Colonic mucosa (tissue), 4 donors: ENCODE measurements at regions not wholly inside any gene's neighbourhood (a gene's known extent, or its start where the extent isn't known, plus 50 kb on each side); places are given as distances from the start of the nearest gene placed in this dataset.

Experiments
- DNase-seq: peaks from one replicate; pipeline ENCODE4 v3.0.0-alpha.2; 2020
- H3K27ac ChIP-seq: fragments of 200-600 bp; one replicate; pipeline ENCODE4 v1.8.0; 2021
- H3K27me3 ChIP-seq: fragments of 200-600 bp; one replicate; pipeline ENCODE4 v1.8.0; 2021
- H3K36me3 ChIP-seq: fragments of 200-600 bp; one replicate; pipeline ENCODE4 v1.8.0; 2021
- H3K4me1 ChIP-seq: fragments of 200-600 bp; one replicate; pipeline ENCODE4 v1.8.0; 2021; ENCODE audit warnings: mild to moderate bottlenecking
- H3K4me3 ChIP-seq: fragments of 200-600 bp; one replicate; pipeline ENCODE4 v1.8.0; 2021
- H3K9ac ChIP-seq, 2 donors: one replicate each; pipeline ENCODE4 v1.7.0; 2013; ENCODE audit warnings: control low read depth in 2 of 2, low read depth in 2 of 2, low read length in 2 of 2
- H3K9me3 ChIP-seq: fragments of 200-600 bp; one replicate; pipeline ENCODE4 v1.8.0; 2021
- intact Hi-C: fragments of 100-400 bp; cut with DNase I; formaldehyde crosslinking; loops from one replicate; pipeline ENCODE4 v1.14.1; 2022
- TF ChIP-seq, protein P1 (sequence below): fragments of 200-600 bp; IDR thresholded peaks from one replicate; pipeline ENCODE4 v1.8.0; 2022; ENCODE audit warnings: antibody characterized with exemption, mild to moderate bottlenecking
- donor health status: healthy.
- donor health status: DM: no; HTN: no; CAD: no.
- donor health status: DM: no; HTN: no; CAD: no.

DNA sequence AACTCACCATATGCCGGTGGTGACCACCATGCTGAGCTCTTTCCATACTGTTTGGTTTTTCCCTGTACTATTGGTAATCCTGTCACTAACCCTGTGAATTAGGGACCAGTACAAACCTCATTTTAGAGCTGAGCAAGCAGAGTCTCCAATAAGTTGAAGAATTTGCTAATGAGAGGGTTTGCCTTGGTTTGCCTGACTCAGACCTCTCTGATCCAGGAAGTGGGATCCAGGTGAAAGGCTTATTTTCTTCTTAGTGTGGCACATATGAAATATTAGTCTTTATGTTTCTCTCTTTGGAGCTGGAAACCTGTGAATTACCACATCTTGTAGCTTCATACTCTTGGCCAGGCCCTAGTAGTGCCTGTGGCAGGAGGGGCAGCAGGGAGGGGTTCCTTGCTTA is 114.1 kb upstream of the IGFBP3 start:
- Histone ChIP-seq H3K4me3 (no peak overlapping the region), H3K9me3 (no peaks in the 10 kb centered on the region), H3K27me3 (no peaks in the 10 kb centered on the region), H3K9ac (no peak overlapping the region), H3K27ac (no peak overlapping the region), H3K4me1 (no peaks in the 10 kb centered on the region), H3K36me3 (no peaks in the 10 kb centered on the region)
- DNase-seq, result no peak
- intact Hi-C loops, result no loop called here
- TF ChIP-seq, protein P1, sequence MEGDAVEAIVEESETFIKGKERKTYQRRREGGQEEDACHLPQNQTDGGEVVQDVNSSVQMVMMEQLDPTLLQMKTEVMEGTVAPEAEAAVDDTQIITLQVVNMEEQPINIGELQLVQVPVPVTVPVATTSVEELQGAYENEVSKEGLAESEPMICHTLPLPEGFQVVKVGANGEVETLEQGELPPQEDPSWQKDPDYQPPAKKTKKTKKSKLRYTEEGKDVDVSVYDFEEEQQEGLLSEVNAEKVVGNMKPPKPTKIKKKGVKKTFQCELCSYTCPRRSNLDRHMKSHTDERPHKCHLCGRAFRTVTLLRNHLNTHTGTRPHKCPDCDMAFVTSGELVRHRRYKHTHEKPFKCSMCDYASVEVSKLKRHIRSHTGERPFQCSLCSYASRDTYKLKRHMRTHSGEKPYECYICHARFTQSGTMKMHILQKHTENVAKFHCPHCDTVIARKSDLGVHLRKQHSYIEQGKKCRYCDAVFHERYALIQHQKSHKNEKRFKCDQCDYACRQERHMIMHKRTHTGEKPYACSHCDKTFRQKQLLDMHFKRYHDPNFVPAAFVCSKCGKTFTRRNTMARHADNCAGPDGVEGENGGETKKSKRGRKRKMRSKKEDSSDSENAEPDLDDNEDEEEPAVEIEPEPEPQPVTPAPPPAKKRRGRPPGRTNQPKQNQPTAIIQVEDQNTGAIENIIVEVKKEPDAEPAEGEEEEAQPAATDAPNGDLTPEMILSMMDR, result no peak

DNA sequence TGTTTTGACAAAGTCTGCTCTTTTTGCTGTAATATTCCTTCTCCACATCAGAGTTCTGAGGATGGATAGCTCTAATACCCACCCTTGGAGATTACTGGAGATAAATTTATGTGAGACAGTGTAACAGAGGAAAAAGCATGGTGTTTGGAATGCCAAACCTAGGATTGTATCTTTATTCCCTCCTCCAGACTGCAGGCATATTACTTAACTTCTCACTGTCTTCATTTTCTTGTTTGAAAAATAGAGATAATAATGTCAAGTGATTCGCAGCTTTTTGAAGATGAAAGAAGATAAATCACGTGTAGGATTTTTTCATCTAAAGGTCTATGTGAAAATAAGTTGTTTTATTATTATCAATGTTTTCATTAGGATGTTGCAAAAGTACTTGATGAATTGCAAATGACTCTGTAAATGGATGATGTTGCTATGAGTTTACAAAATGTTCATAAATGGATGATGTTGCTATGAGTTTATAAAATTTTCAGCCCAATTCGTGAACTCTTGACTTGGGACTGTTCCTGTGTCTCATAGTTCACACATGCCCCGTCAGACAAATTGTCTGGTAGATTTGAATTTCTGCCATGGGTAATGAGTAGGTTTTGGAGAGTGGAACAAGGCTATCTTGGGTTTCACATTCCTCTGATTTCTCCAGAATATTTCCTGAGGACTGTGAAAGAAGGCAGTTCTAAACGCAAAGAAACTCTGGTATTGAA is 113.1 kb upstream of the IGFBP3 start:
- TF ChIP-seq, protein P1, result no peak
- DNase-seq, result no peak
- Histone ChIP-seq H3K9ac (no peak overlapping the region), H3K4me1 (no peaks in the 10 kb centered on the region), H3K27me3 (no peaks in the 10 kb centered on the region), H3K9me3 (no peaks in the 10 kb centered on the region), H3K27ac (no peak overlapping the region), H3K36me3 (no peaks in the 10 kb centered on the region), H3K4me3 (no peak overlapping the region)
- intact Hi-C loops, result no loop called here

DNA sequence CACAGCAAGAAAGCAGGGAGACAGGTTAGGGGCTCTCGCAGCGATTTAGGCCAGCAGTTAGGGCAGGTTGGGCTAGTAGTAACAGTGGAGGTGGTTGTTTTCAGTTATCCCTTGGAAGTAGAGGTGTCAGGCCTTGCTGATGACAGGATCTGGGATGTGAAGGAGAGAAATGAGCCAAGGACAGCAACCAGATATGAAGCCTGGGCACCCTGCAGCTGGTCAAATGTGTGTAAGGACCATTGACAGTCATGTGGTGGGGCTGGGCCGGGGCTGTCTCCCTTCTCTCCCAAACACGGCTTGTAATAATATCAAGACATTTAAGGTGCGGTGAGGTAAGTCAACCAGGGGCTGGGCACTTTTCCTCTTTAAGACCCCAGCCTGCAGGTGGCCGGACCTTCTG is 112.5 kb upstream of the IGFBP3 start:
- no peak overlapping the region for H3K9ac ChIP-seq
- no peaks in the 10 kb centered on the region for H3K36me3 ChIP-seq
- intact Hi-C loops, result no loop called here
- DNase-seq, result no peak
- no peaks in the 10 kb centered on the region for H3K4me1 ChIP-seq
- H3K9me3 ChIP-seq, result no peaks in the 10 kb centered on the region
- H3K27ac ChIP-seq, result no peak overlapping the region
- H3K4me3 ChIP-seq, result no peak overlapping the region
- H3K27me3 ChIP-seq, result no peaks in the 10 kb centered on the region
- TF ChIP-seq, protein P1, result no peak

DNA sequence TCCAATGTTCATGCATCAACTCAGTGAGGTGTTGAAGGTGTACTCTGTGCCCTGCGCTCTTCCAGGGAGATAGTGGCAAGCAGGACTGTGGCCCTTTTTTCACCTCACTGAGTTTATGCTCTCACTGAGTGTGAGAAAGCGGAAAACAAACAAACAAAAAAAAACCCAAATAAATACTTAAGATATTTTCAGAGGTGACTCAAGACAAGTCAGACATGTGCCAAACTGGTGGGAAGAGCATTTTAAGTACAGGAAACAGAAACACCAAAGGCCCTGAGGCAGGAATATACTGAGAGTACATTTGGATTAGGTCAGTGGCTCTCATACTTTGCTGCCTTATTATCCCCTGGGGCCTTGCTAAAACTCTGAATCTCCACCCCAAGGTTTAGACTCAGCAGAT is 111.9 kb upstream of the IGFBP3 start:
- Histone ChIP-seq H3K9me3 (no peaks in the 10 kb centered on the region), H3K27ac (no peak overlapping the region), H3K9ac (no peak overlapping the region), H3K36me3 (no peaks in the 10 kb centered on the region), H3K27me3 (no peaks in the 10 kb centered on the region), H3K4me3 (no peak overlapping the region), H3K4me1 (no peaks in the 10 kb centered on the region)
- TF ChIP-seq, protein P1, result no peak
- intact Hi-C loops, result no loop called here
- no peak for DNase-seq

DNA sequence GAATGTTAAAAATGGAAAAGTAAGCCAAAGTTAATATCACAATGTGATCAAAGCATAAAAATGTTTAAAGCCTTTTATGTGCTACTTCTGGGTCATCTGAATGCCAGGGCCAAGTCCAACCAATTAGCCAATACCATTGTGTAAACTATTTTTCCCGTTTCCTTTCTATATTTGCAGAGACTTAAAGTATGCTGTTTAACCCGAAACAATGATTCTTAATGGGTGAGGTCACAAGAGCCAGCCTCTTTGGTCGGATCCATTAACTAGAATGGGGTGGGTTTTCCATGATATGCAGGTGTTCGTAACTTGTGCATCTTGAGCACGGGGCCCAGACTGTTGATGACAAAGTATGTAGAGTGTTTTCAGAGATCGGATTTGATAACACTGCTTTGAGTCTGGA is 111.3 kb upstream of the IGFBP3 start:
- H3K4me3 ChIP-seq, result no peak overlapping the region
- no peak overlapping the region for H3K27ac ChIP-seq
- H3K4me1 ChIP-seq, result no peaks in the 10 kb centered on the region
- TF ChIP-seq, protein P1, result no peak
- no peaks in the 10 kb centered on the region for H3K36me3 ChIP-seq
- intact Hi-C loops, result no loop called here
- H3K27me3 ChIP-seq, result no peaks in the 10 kb centered on the region
- no peaks in the 10 kb centered on the region for H3K9me3 ChIP-seq
- no peak for DNase-seq
- H3K9ac ChIP-seq, result no peak overlapping the region
